SK-N-SH (cell line): ENCODE measurements at regions not wholly inside any gene's neighbourhood (a gene's known extent, or its start where the extent isn't known, plus 50 kb on each side); places are given as distances from the start of the nearest gene placed in this dataset.

Experiments
- CTCF ChIP-seq: fragments of 200-600 bp; sonication (generic); IDR thresholded peaks from 2 replicates; pipeline ENCODE4 v1.6.1; 2017; ENCODE audit warnings: antibody characterized with exemption, mild to moderate bottlenecking, moderate library complexity
- EZH2phosphoT487 ChIP-seq: fragments of 200-600 bp; sonication (generic); IDR thresholded peaks from 2 replicates; pipeline ENCODE4 v1.6.1; 2017; ENCODE audit warnings: low read depth, mixed run types, mild to moderate bottlenecking, antibody characterized with exemption, moderate library complexity, borderline replicate concordance
- GABPA ChIP-seq: IDR thresholded peaks from 2 replicates; pipeline ENCODE4 v1.4.0; 2012; ENCODE audit warnings: low read depth, mild to moderate bottlenecking
- GATA2 ChIP-seq: sonication (generic); formaldehyde crosslinking; IDR thresholded peaks from 2 replicates; pipeline ENCODE4 v1.5.0; 2020; ENCODE audit warnings: mild to moderate bottlenecking, missing genetic modification reagents
- JUND ChIP-seq: IDR thresholded peaks from 2 replicates; pipeline ENCODE4 v1.4.0; 2012
- POLR2AphosphoS5 ChIP-seq: IDR thresholded peaks from 2 replicates; pipeline ENCODE4 v1.6.1; 2012; ENCODE audit warnings: low read depth, low read length
- RFX5 ChIP-seq: IDR thresholded peaks from 2 replicates; pipeline ENCODE4 v1.6.1; 2012; ENCODE audit warnings: mild to moderate bottlenecking, improper control_type of control experiment, low read length
- YY1 ChIP-seq: IDR thresholded peaks from 2 replicates; pipeline ENCODE4 v1.4.0; 2012; ENCODE audit warnings: low read depth, mild to moderate bottlenecking
- TF ChIP-seq, protein P1 (sequence below): IDR thresholded peaks from 2 replicates; pipeline ENCODE4 v1.6.1; 2012; ENCODE audit warnings: mild to moderate bottlenecking, low read depth, low read length, moderate library complexity
- TF ChIP-seq, protein P2 (sequence below): fragments of 150-350 bp; IDR thresholded peaks from 2 replicates; pipeline ENCODE4 v1.6.1; 2017; ENCODE audit warnings: antibody characterized with exemption, low read length, low read depth, borderline replicate concordance
- TF ChIP-seq, protein P3 (sequence below): IDR thresholded peaks from 2 replicates; pipeline ENCODE4 v1.4.0; 2012; ENCODE audit warnings: low read depth

GRCh38 chr14:105882626-105883025 is 356.2 kb downstream of the TMEM121 start:
- TF ChIP-seq CTCF = no peak
- no peak for TF ChIP-seq GATA2
- no peak for TF ChIP-seq YY1
- TF ChIP-seq POLR2AphosphoS5 = no peak
- TF ChIP-seq, protein P1, sequence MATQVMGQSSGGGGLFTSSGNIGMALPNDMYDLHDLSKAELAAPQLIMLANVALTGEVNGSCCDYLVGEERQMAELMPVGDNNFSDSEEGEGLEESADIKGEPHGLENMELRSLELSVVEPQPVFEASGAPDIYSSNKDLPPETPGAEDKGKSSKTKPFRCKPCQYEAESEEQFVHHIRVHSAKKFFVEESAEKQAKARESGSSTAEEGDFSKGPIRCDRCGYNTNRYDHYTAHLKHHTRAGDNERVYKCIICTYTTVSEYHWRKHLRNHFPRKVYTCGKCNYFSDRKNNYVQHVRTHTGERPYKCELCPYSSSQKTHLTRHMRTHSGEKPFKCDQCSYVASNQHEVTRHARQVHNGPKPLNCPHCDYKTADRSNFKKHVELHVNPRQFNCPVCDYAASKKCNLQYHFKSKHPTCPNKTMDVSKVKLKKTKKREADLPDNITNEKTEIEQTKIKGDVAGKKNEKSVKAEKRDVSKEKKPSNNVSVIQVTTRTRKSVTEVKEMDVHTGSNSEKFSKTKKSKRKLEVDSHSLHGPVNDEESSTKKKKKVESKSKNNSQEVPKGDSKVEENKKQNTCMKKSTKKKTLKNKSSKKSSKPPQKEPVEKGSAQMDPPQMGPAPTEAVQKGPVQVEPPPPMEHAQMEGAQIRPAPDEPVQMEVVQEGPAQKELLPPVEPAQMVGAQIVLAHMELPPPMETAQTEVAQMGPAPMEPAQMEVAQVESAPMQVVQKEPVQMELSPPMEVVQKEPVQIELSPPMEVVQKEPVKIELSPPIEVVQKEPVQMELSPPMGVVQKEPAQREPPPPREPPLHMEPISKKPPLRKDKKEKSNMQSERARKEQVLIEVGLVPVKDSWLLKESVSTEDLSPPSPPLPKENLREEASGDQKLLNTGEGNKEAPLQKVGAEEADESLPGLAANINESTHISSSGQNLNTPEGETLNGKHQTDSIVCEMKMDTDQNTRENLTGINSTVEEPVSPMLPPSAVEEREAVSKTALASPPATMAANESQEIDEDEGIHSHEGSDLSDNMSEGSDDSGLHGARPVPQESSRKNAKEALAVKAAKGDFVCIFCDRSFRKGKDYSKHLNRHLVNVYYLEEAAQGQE = no peak
- TF ChIP-seq, protein P2, sequence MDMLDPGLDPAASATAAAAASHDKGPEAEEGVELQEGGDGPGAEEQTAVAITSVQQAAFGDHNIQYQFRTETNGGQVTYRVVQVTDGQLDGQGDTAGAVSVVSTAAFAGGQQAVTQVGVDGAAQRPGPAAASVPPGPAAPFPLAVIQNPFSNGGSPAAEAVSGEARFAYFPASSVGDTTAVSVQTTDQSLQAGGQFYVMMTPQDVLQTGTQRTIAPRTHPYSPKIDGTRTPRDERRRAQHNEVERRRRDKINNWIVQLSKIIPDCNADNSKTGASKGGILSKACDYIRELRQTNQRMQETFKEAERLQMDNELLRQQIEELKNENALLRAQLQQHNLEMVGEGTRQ = no peak
- TF ChIP-seq JUND = no peak
- TF ChIP-seq RFX5 = no peak
- no peak for TF ChIP-seq EZH2phosphoT487
- TF ChIP-seq GABPA = no peak
- TF ChIP-seq, protein P3, sequence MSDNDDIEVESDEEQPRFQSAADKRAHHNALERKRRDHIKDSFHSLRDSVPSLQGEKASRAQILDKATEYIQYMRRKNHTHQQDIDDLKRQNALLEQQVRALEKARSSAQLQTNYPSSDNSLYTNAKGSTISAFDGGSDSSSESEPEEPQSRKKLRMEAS = no peak
